ENCODE measurements at regions not wholly inside any gene's neighbourhood (a gene's known extent, or its start where the extent isn't known, plus 50 kb on each side); places are given as distances from the start of the nearest gene placed in this dataset.

- no peak for DNase-seq (ENCODE audit: low read depth)
- no peak overlapping the region for H3K4me3 ChIP-seq (ENCODE audit: low read depth, low read length)
- no peak for TF ChIP-seq CTCF (conservative IDR thresholded peaks at IDR 0.05; ENCODE audit: low read depth, low read length)
Measured at GRCh38 chr4:54794579-54794978, 136.8 kb downstream of the KIT start.

GRCh38 chr4:54793856-54794422 lies 136.2 kb downstream of the KIT start:
- H3K4me3 ChIP-seq (ENCODE audit: low read depth, low read length), result no peak overlapping the region
- TF ChIP-seq CTCF (conservative IDR thresholded peaks at IDR 0.05; ENCODE audit: low read depth, low read length), result no peak
- no peak for DNase-seq (ENCODE audit: low read depth)
